Activated naive CD8-positive, alpha-beta T cell treated with anti-CD3 and anti-CD28 coated beads, Interleukin-2, amount 50 U/mL, for 24 hours (primary cell): ENCODE measurements at regions not wholly inside any gene's neighbourhood (a gene's known extent, or its start where the extent isn't known, plus 50 kb on each side); places are given as distances from the start of the nearest gene placed in this dataset.
"Not testable (repeated sequence)": the region's sequence is repeated elsewhere in the genome, so short reads cannot be mapped to it uniquely, and the experiment has no call there.

Experiments used
- ATAC-seq: fragments of 150-1000 bp; cut with Tn5 transposase; one replicate; pipeline ENCODE4 v1.10.0; 2021
- DNase-seq: peaks from one replicate; pipeline ENCODE4 v3.0.0; 2021
- H3K27ac Mint-ChIP-seq: one replicate; pipeline ENCODE4 v1.8.0; 2021; ENCODE audit warnings: mild to moderate bottlenecking, mixed read lengths
- H3K27me3 Mint-ChIP-seq: one replicate; pipeline ENCODE4 v1.8.0; 2021; ENCODE audit warnings: mixed read lengths
- H3K36me3 Mint-ChIP-seq: one replicate; pipeline ENCODE4 v1.8.0; 2021; ENCODE audit warnings: low read depth, mixed read lengths
- H3K4me1 Mint-ChIP-seq: one replicate; pipeline ENCODE4 v1.8.0; 2021; ENCODE audit warnings: mixed read lengths
- H3K4me3 Mint-ChIP-seq: one replicate; pipeline ENCODE4 v1.8.0; 2021; ENCODE audit warnings: mild to moderate bottlenecking, moderate library complexity, mixed read lengths
- H3K9me3 Mint-ChIP-seq: one replicate; pipeline ENCODE4 v1.8.0; 2021; ENCODE audit warnings: mixed read lengths

- no peak for ATAC-seq
- no peak overlapping the region for H3K27ac Mint-ChIP-seq
- no peak for DNase-seq
- no peaks in the 10 kb centered on the region for H3K9me3 Mint-ChIP-seq
- H3K27me3 Mint-ChIP-seq: peaks cover under 1% of the 10 kb centered on the region
- H3K36me3 Mint-ChIP-seq: no peaks in the 10 kb centered on the region
- no peak overlapping the region for H3K4me3 Mint-ChIP-seq
- H3K4me1 Mint-ChIP-seq: no peaks in the 10 kb centered on the region
Observed at GRCh38 chr16:85527767-85528297, 85.3 kb upstream of the GSE1 start.

GRCh38 chr16:85528528-85529387, 84.4 kb upstream of the GSE1 start:
- no peaks in the 10 kb centered on the region for H3K36me3 Mint-ChIP-seq
- H3K9me3 Mint-ChIP-seq: no peaks in the 10 kb centered on the region
- no peak overlapping the region for H3K4me3 Mint-ChIP-seq
- no peak overlapping the region for H3K27ac Mint-ChIP-seq
- no peaks in the 10 kb centered on the region for H3K4me1 Mint-ChIP-seq
- peak; percentile 41 for DNase-seq
- no peaks in the 10 kb centered on the region for H3K27me3 Mint-ChIP-seq
- no peak for ATAC-seq

GRCh38 chr16:85529489-85530369, 83.4 kb upstream of the GSE1 start:
- H3K27me3 Mint-ChIP-seq: no peaks in the 10 kb centered on the region
- DNase-seq: no peak
- H3K4me3 Mint-ChIP-seq: no peak overlapping the region
- H3K27ac Mint-ChIP-seq: no peak overlapping the region
- no peaks in the 10 kb centered on the region for H3K36me3 Mint-ChIP-seq
- no peak for ATAC-seq
- H3K9me3 Mint-ChIP-seq: no peaks in the 10 kb centered on the region
- no peaks in the 10 kb centered on the region for H3K4me1 Mint-ChIP-seq

GRCh38 chr16:85530370-85530739, 82.8 kb upstream of the GSE1 start:
- Mint-ChIP-seq H3K27ac (no peak overlapping the region), H3K4me1 (no peaks in the 10 kb centered on the region), H3K36me3 (no peaks in the 10 kb centered on the region), H3K9me3 (no peaks in the 10 kb centered on the region), H3K4me3 (no peak overlapping the region), H3K27me3 (no peaks in the 10 kb centered on the region)
- DNase-seq (no peak), ATAC-seq (no peak)

- Mint-ChIP-seq H3K36me3 (no peaks in the 10 kb centered on the region), H3K27me3 (no peaks in the 10 kb centered on the region), H3K27ac (no peak overlapping the region), H3K4me3 (no peak overlapping the region), H3K9me3 (no peaks in the 10 kb centered on the region), H3K4me1 (peaks cover 2% of the 10 kb centered on the region)
- no peak for ATAC-seq
- DNase-seq: no peak
Observed at GRCh38 chr16:85531516-85531915, 81.6 kb upstream of the GSE1 start.

GRCh38 chr16:85532147-85532546, 81.0 kb upstream of the GSE1 start:
- DNase-seq: no peak
- Mint-ChIP-seq H3K4me3 (no peak overlapping the region), H3K27me3 (no peaks in the 10 kb centered on the region), H3K4me1 (peaks cover 2% of the 10 kb centered on the region), H3K27ac (no peak overlapping the region), H3K9me3 (no peaks in the 10 kb centered on the region), H3K36me3 (no peaks in the 10 kb centered on the region)
- no peak for ATAC-seq

- not testable (repeated sequence) for H3K4me3 Mint-ChIP-seq, H3K4me1 Mint-ChIP-seq, H3K9me3 Mint-ChIP-seq, H3K27me3 Mint-ChIP-seq, DNase-seq, H3K36me3 Mint-ChIP-seq, H3K27ac Mint-ChIP-seq, ATAC-seq
Observed at GRCh38 chr16:85533593-85533992, 79.5 kb upstream of the GSE1 start.

GRCh38 chr16:85534536-85535351, 78.4 kb upstream of the GSE1 start:
- ATAC-seq: no peak
- no peak for DNase-seq
- Mint-ChIP-seq H3K27me3 (no peaks in the 10 kb centered on the region), H3K4me1 (peaks cover 2% of the 10 kb centered on the region), H3K36me3 (no peaks in the 10 kb centered on the region), H3K27ac (no peak overlapping the region), H3K9me3 (no peaks in the 10 kb centered on the region), H3K4me3 (no peak overlapping the region)

GRCh38 chr16:85535352-85536072, 77.6 kb upstream of the GSE1 start:
- no peaks in the 10 kb centered on the region for H3K36me3 Mint-ChIP-seq
- peaks cover 2% of the 10 kb centered on the region for H3K4me1 Mint-ChIP-seq
- H3K9me3 Mint-ChIP-seq: no peaks in the 10 kb centered on the region
- H3K27me3 Mint-ChIP-seq: no peaks in the 10 kb centered on the region
- no peak overlapping the region for H3K27ac Mint-ChIP-seq
- no peak overlapping the region for H3K4me3 Mint-ChIP-seq
- no peak for DNase-seq
- ATAC-seq: no peak

GRCh38 chr16:85536073-85536410, 77.1 kb upstream of the GSE1 start:
- Mint-ChIP-seq H3K4me1 (peaks cover 2% of the 10 kb centered on the region), H3K36me3 (no peaks in the 10 kb centered on the region), H3K27ac (no peak overlapping the region), H3K4me3 (no peak overlapping the region), H3K27me3 (no peaks in the 10 kb centered on the region), H3K9me3 (no peaks in the 10 kb centered on the region)
- DNase-seq: no peak
- ATAC-seq: no peak

- Mint-ChIP-seq H3K36me3 (no peaks in the 10 kb centered on the region), H3K4me1 (peaks cover 3% of the 10 kb centered on the region), H3K9me3 (no peaks in the 10 kb centered on the region), H3K27me3 (no peaks in the 10 kb centered on the region), H3K4me3 (no peak overlapping the region), H3K27ac (no peak overlapping the region)
- DNase-seq (no peak), ATAC-seq (no peak)
Observed at GRCh38 chr16:85536411-85537330, 76.5 kb upstream of the GSE1 start.

GRCh38 chr16:85537331-85537788, 75.8 kb upstream of the GSE1 start:
- ATAC-seq (no peak), DNase-seq (no peak)
- H3K4me1 Mint-ChIP-seq: peaks cover 8% of the 10 kb centered on the region
- no peaks in the 10 kb centered on the region for H3K9me3 Mint-ChIP-seq
- H3K27me3 Mint-ChIP-seq: no peaks in the 10 kb centered on the region
- H3K27ac Mint-ChIP-seq: no peak overlapping the region
- H3K4me3 Mint-ChIP-seq: no peak overlapping the region
- H3K36me3 Mint-ChIP-seq: no peaks in the 10 kb centered on the region

- ATAC-seq: no peak
- Mint-ChIP-seq H3K27me3 (no peaks in the 10 kb centered on the region), H3K4me3 (no peak overlapping the region), H3K27ac (no peak overlapping the region), H3K9me3 (no peaks in the 10 kb centered on the region), H3K4me1 (peaks cover 8% of the 10 kb centered on the region), H3K36me3 (no peaks in the 10 kb centered on the region)
- DNase-seq: no peak
Observed at GRCh38 chr16:85537795-85538401, 75.2 kb upstream of the GSE1 start.
